T follicular helper cell (primary cell): ENCODE measurements at regions not wholly inside any gene's neighbourhood (a gene's known extent, or its start where the extent isn't known, plus 50 kb on each side); places are given as distances from the start of the nearest gene placed in this dataset.

ENCODE experiments used
- DNase-seq: peaks from one replicate; pipeline ENCODE4 v3.0.0-alpha.2; 2020; ENCODE audit warnings: low read depth

GRCh38 chr2:150544731-150545130, 57.3 kb upstream of the RND3 start:
- DNase-seq: no peak

- no peak for DNase-seq
Measured at GRCh38 chr2:150542692-150543091, 55.2 kb upstream of the RND3 start.

GRCh38 chr2:150542172-150542571, 54.7 kb upstream of the RND3 start:
- no peak for DNase-seq

GRCh38 chr2:150538651-150539201, 51.3 kb upstream of the RND3 start:
- DNase-seq: no peak
